Limb (tissue), 2 donors: ENCODE measurements at regions not wholly inside any gene's neighbourhood (a gene's known extent, or its start where the extent isn't known, plus 50 kb on each side); places are given as distances from the start of the nearest gene placed in this dataset.

Experiments
- DNase-seq, 2 donors: peaks; one replicate each; pipeline ENCODE4 v3.0.0-alpha.2; 2016; ENCODE audit errors: extremely low spot score in 2 of 2

GRCh38 chr12:42969355-42969754 is 379.8 kb upstream of the PRICKLE1 start:
- no peak for DNase-seq

- no peak for DNase-seq
Measured at GRCh38 chr12:42968426-42968825, 378.9 kb upstream of the PRICKLE1 start.

- no peak for DNase-seq
Measured at GRCh38 chr12:42967850-42968249, 378.3 kb upstream of the PRICKLE1 start.

GRCh38 chr12:42963988-42964387 is 374.4 kb upstream of the PRICKLE1 start:
- no peak for DNase-seq

- DNase-seq = no peak
Measured at GRCh38 chr12:42962384-42962783, 372.8 kb upstream of the PRICKLE1 start.

GRCh38 chr12:42961395-42961794 is 371.8 kb upstream of the PRICKLE1 start:
- DNase-seq = no peak

GRCh38 chr12:42960087-42960527 is 370.6 kb upstream of the PRICKLE1 start:
- no peak for DNase-seq

- no peak for DNase-seq
Measured at GRCh38 chr12:42958291-42958674, 368.7 kb upstream of the PRICKLE1 start.

GRCh38 chr12:42957561-42958290 is 368.2 kb upstream of the PRICKLE1 start:
- DNase-seq = no peak

- DNase-seq = no peak
Measured at GRCh38 chr12:42957136-42957535, 367.6 kb upstream of the PRICKLE1 start.

- no peak for DNase-seq
Measured at GRCh38 chr12:42953021-42953420, 363.5 kb upstream of the PRICKLE1 start.

GRCh38 chr12:42946871-42947381 is 357.4 kb upstream of the PRICKLE1 start:
- no peak for DNase-seq

- no peak for DNase-seq
Measured at GRCh38 chr12:42945927-42946326, 356.4 kb upstream of the PRICKLE1 start.

- DNase-seq = no peak
Measured at GRCh38 chr12:42944516-42944915, 355.0 kb upstream of the PRICKLE1 start.

- DNase-seq = no peak
Measured at GRCh38 chr12:42936991-42937390, 347.4 kb upstream of the PRICKLE1 start.

- no peak for DNase-seq
Measured at GRCh38 chr12:42936260-42936659, 346.7 kb upstream of the PRICKLE1 start.

- DNase-seq = no peak
Measured at GRCh38 chr12:42935756-42936155, 346.2 kb upstream of the PRICKLE1 start.

- no peak for DNase-seq
Measured at GRCh38 chr12:42935090-42935489, 345.5 kb upstream of the PRICKLE1 start.

GRCh38 chr12:42933461-42934081 is 344.0 kb upstream of the PRICKLE1 start:
- DNase-seq = no peak

- no peak for DNase-seq
Measured at GRCh38 chr12:42932936-42933335, 343.4 kb upstream of the PRICKLE1 start.

- DNase-seq = no peak
Measured at GRCh38 chr12:42926232-42926631, 336.7 kb upstream of the PRICKLE1 start.

- no peak for DNase-seq
Measured at GRCh38 chr12:42924482-42924881, 334.9 kb upstream of the PRICKLE1 start.

GRCh38 chr12:42923583-42923982 is 334.0 kb upstream of the PRICKLE1 start:
- no peak for DNase-seq
